ENCODE measurements at regions not wholly inside any gene's neighbourhood (a gene's known extent, or its start where the extent isn't known, plus 50 kb on each side); places are given as distances from the start of the nearest gene placed in this dataset.

DNA sequence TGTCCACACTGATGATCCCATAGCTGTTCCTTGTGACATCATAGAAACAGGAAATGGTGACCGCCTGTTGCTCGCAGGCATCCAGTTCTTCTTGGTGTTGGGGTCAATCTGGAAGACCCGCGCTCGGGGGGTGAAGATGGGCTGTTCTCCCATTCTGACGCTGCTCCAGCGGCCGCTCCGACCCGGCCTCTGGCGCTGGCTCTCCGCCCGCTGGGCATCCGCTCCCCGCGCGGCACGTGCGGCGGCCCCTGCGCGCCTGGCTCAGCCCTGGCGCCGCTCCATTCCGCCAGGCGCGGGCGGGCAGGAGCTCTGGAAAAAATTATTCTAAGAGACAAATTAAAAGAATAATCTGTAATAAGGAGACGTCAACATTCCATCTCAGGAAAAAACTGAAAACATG lies 761.1 kb downstream of the TMEM121 start:
- TF ChIP-seq, protein P1, sequence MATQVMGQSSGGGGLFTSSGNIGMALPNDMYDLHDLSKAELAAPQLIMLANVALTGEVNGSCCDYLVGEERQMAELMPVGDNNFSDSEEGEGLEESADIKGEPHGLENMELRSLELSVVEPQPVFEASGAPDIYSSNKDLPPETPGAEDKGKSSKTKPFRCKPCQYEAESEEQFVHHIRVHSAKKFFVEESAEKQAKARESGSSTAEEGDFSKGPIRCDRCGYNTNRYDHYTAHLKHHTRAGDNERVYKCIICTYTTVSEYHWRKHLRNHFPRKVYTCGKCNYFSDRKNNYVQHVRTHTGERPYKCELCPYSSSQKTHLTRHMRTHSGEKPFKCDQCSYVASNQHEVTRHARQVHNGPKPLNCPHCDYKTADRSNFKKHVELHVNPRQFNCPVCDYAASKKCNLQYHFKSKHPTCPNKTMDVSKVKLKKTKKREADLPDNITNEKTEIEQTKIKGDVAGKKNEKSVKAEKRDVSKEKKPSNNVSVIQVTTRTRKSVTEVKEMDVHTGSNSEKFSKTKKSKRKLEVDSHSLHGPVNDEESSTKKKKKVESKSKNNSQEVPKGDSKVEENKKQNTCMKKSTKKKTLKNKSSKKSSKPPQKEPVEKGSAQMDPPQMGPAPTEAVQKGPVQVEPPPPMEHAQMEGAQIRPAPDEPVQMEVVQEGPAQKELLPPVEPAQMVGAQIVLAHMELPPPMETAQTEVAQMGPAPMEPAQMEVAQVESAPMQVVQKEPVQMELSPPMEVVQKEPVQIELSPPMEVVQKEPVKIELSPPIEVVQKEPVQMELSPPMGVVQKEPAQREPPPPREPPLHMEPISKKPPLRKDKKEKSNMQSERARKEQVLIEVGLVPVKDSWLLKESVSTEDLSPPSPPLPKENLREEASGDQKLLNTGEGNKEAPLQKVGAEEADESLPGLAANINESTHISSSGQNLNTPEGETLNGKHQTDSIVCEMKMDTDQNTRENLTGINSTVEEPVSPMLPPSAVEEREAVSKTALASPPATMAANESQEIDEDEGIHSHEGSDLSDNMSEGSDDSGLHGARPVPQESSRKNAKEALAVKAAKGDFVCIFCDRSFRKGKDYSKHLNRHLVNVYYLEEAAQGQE (IDR thresholded peaks at IDR 0.05; ENCODE audit: low read depth) = no peak
- TF ChIP-seq TAF1 (IDR thresholded peaks at IDR 0.05; ENCODE audit: low read depth) (no peak), RAD21 (IDR thresholded peaks at IDR 0.05; ENCODE audit: low read depth) (no peak), EP300 (IDR thresholded peaks at IDR 0.05; ENCODE audit: borderline replicate concordance) (no peak), CEBPB (IDR thresholded peaks at IDR 0.05) (no peak), EGR1 (IDR thresholded peaks at IDR 0.05) (no peak), YY1 (IDR thresholded peaks at IDR 0.05; ENCODE audit: low read depth) (no peak), NFIC (IDR thresholded peaks at IDR 0.05) (no peak), TEAD4 (IDR thresholded peaks at IDR 0.05) (no peak)
- TF ChIP-seq, protein P2, sequence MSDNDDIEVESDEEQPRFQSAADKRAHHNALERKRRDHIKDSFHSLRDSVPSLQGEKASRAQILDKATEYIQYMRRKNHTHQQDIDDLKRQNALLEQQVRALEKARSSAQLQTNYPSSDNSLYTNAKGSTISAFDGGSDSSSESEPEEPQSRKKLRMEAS (IDR thresholded peaks at IDR 0.05) = no peak
